ENCODE measurements at regions not wholly inside any gene's neighbourhood (a gene's known extent, or its start where the extent isn't known, plus 50 kb on each side); places are given as distances from the start of the nearest gene placed in this dataset.
A peak's percentile ranks its signal among the peaks of the same experiment; 100 is the strongest.

GRCh38 chr10:62690703-62691102 lies 113.8 kb upstream of the ADO start:
- Histone ChIP-seq H3K9me3 (peaks cover 0 to 11% (median 0%) of the 10 kb centered on the region in 12 donors), H3K27ac (peak overlapping the region in 2 of 12 donors; percentile 34 to 54), H3K36me3 (no peaks in the 10 kb centered on the region), H3K4me3 (no peak overlapping the region), H3K27me3 (no peaks in the 10 kb centered on the region), H3K4me1 (peaks cover 0 to 33% (median 11%) of the 10 kb centered on the region in 12 donors)
- no peak for ATAC-seq
- no peak for DNase-seq
- no peak for TF ChIP-seq POLR2A (IDR thresholded peaks at IDR 0.05)
- no peak for TF ChIP-seq CTCF (IDR thresholded peaks at IDR 0.05)
- WGBS, 4 donors, result 94 to 98% (median 96%) methylated on average over 3 of the region's 3 CpGs
- intact Hi-C loops (cut with DNase I), result loop anchor here in 1 of 10 donors (10.0 kb wide), 1 partner anchor 124 kb away; the partner anchor contains the start of gene EGR2

- no peaks in the 10 kb centered on the region for H3K27me3 ChIP-seq
- 43 to 53% (median 48%) methylated on average over 4 of the region's 4 CpGs for WGBS, 4 donors
- intact Hi-C loops (cut with DNase I), result loop anchor here in 1 of 10 donors (10.0 kb wide), 1 partner anchor 123 kb away; the partner anchor contains the start of gene EGR2
- peaks cover 0 to 11% (median 0%) of the 10 kb centered on the region in 12 donors for H3K9me3 ChIP-seq
- ATAC-seq, result no peak
- TF ChIP-seq CTCF (IDR thresholded peaks at IDR 0.05) (no peak), POLR2A (IDR thresholded peaks at IDR 0.05) (no peak)
- no peak for DNase-seq
- H3K36me3 ChIP-seq, result no peaks in the 10 kb centered on the region
- H3K4me1 ChIP-seq, result peaks cover 0 to 33% (median 11%) of the 10 kb centered on the region in 12 donors
- no peak overlapping the region for H3K4me3 ChIP-seq
- H3K27ac ChIP-seq, result peak overlapping the region in 2 of 12 donors; percentile 34 to 54
These were observed 113.2 kb upstream of the ADO start for GRCh38 chr10:62691336-62691735.

- H3K27me3 ChIP-seq, result no peaks in the 10 kb centered on the region
- no peaks in the 10 kb centered on the region for H3K36me3 ChIP-seq
- no peak for ATAC-seq
- no peak for TF ChIP-seq CTCF (IDR thresholded peaks at IDR 0.05)
- peaks cover 0 to 9% (median 0%) of the 10 kb centered on the region in 12 donors for H3K9me3 ChIP-seq
- intact Hi-C loops (cut with DNase I), result loop anchor here in 1 of 10 donors (10.0 kb wide), 1 partner anchor 123 kb away; the partner anchor contains the start of gene EGR2
- 59 to 64% (median 61%) methylated on average over 5 of the region's 5 CpGs for WGBS, 4 donors
- DNase-seq, result no peak
- peaks cover 0 to 33% (median 11%) of the 10 kb centered on the region in 12 donors for H3K4me1 ChIP-seq
- H3K4me3 ChIP-seq, result no peak overlapping the region
- H3K27ac ChIP-seq, result peak overlapping the region in 2 of 12 donors; percentile 34 to 54
These were observed 112.4 kb upstream of the ADO start for GRCh38 chr10:62692085-62692484.

- intact Hi-C loops (cut with DNase I), result loop anchor here in 1 of 10 donors (10.0 kb wide), 1 partner anchor 121 kb away; the partner anchor contains the start of gene EGR2
- no peak for TF ChIP-seq CTCF (IDR thresholded peaks at IDR 0.05)
- TF ChIP-seq POLR2A (IDR thresholded peaks at IDR 0.05), result no peak
These were observed 111.2 kb upstream of the ADO start for GRCh38 chr10:62693306-62693705.

More at GRCh38 chr10:62693306-62693705, 111.2 kb upstream of the ADO start:
- Histone ChIP-seq H3K4me1 (peaks cover 0 to 33% (median 11%) of the 10 kb centered on the region in 12 donors), H3K4me3 (no peak overlapping the region), H3K27me3 (no peaks in the 10 kb centered on the region), H3K36me3 (no peaks in the 10 kb centered on the region), H3K9me3 (peaks cover 0 to 6% (median 0%) of the 10 kb centered on the region in 12 donors), H3K27ac (no peak overlapping the region)
- 84 to 91% (median 88%) methylated on average over 2 of the region's 2 CpGs for WGBS, 4 donors
- no peak for DNase-seq
- ATAC-seq, result no peak

All from heart left ventricle (tissue), 16 donors.